ENCODE measurements at regions not wholly inside any gene's neighbourhood (a gene's known extent, or its start where the extent isn't known, plus 50 kb on each side); places are given as distances from the start of the nearest gene placed in this dataset.

DNA sequence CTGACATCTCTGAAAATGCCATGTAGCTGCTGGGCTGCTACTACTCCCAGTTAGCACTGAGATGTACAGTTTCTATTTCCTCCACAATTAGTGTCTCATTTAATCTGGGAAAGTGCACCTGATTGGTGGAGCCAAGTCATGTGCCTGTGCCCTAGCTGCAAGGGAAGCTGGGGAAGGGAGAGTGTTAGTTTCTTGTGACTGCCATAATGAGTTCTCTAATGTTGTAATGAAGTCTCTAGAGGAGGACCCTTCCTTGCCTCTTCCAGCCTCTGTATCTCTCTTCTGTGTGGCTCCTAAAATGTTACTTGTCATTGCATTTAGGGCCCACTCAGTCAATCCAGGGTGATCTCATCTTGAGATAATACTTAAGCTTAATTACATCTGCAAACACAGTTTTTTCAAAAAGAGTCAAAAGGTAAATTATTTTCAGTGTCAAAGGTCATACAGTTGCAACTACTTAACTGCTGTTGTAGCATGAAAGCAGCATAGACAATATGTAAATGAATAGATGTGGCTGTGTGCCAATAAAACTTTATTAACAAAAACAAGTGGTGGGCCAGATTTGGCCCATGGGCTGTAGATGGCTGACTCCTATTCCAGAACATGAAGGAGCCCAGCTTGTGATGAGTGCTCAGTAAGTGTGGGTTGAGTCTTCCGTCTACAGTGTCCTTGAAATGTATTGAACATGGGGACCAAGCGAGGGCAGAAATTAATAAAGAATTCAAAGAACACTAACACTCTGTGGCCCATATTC lies 137.2 kb upstream of the MAP1LC3B2 start:
- DNase-seq, result no peak
- Histone ChIP-seq H3K4me3 (no peak overlapping the region), H3K36me3 (no peaks in the 10 kb centered on the region), H3K27ac (no peak overlapping the region), H3K27me3 (no peaks in the 10 kb centered on the region), H3K9me3 (no peaks in the 10 kb centered on the region), H3K4me1 (no peaks in the 10 kb centered on the region)
- TF ChIP-seq CTCF (IDR thresholded peaks at IDR 0.05) (no peak), EP300 (IDR thresholded peaks at IDR 0.05; ENCODE audit: low read depth) (no peak), POLR2AphosphoS5 (IDR thresholded peaks at IDR 0.05) (no peak)
- in situ Hi-C loops (cut with MboI; ENCODE audit: low pct_ligation_motif_present in 1 of 4, low pct_unique_long_range_greater_than_20kb in 1 of 4, low sequenced_read_pairs in 3 of 4), result no loop called here
- intact Hi-C loops (cut with DNase I; ENCODE audit: low total_unique reads), result no loop called here
- 96 to 100% methylated on average over 1 to 2 of the region's 2 CpGs for WGBS, 2 donors (ENCODE audit: low coverage in 1 of 2)

- Histone ChIP-seq H3K9me3 (no peaks in the 10 kb centered on the region), H3K27me3 (no peaks in the 10 kb centered on the region), H3K4me1 (no peaks in the 10 kb centered on the region), H3K36me3 (no peaks in the 10 kb centered on the region), H3K4me3 (no peak overlapping the region), H3K27ac (peak overlapping the region in 2 of 4 donors; percentile 22 to 35)
- in situ Hi-C loops (cut with MboI; ENCODE audit: low pct_ligation_motif_present in 1 of 4, low pct_unique_long_range_greater_than_20kb in 1 of 4, low sequenced_read_pairs in 3 of 4) (no loop called here), intact Hi-C loops (cut with DNase I; ENCODE audit: low total_unique reads) (no loop called here)
- DNase-seq, result no peak
- TF ChIP-seq EP300 (IDR thresholded peaks at IDR 0.05; ENCODE audit: low read depth) (no peak), CTCF (IDR thresholded peaks at IDR 0.05) (no peak), POLR2AphosphoS5 (IDR thresholded peaks at IDR 0.05) (peak; percentile 65 to 85 (median 75)), POLR2A (IDR thresholded peaks at IDR 0.05) (no peak)
- 74% methylated on average over 2 to 4 of the region's 4 CpGs for WGBS, 2 donors (ENCODE audit: low coverage in 1 of 2)
Measured at GRCh38 chr12:116423094-116423493, 136.1 kb upstream of the MAP1LC3B2 start.

DNA sequence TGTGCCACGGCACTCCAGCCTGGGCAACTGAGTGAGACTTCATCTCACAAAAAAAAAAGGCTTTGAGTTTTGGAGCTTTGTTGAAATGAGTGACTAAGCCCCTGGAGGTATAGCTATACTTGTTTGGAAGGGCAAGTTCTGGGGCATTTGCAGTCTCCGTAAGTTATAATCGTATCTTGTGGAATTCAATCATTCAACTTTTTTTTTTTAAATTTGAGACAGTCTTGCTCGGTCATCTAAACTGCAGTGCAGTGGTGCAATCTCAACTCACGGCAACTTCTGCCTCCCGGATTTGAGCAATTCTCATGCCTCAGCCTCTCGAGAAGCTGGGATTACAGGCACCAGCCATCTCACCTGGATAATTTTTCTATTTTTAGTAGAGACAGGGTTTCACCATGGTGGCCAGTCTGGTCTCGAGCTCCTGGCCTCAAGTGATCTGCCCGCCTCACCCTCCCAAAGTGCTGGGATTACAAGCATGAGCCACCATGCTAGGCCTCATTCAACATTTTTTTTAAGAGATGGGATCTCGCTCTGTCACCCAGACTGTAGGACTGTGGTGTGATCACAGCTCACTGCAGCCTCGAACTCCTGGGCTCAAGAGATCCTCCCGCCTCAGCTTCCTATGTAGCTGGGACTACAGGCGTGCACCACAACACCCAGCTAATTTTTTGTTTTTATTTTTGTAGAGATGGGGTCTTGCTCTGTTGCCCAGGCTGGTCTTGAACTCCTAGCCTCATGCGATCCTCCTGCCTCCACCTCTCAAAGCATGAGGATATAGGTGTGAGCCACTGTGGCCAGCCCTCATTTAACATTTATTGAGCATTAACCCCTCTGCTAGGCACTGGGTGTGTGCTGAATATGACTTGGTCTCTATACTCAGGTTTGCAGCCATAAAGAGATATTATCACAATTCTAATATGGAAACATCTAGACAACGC lies 133.7 kb upstream of the MAP1LC3B2 start:
- in situ Hi-C loops (cut with MboI; ENCODE audit: low pct_ligation_motif_present in 1 of 4, low pct_unique_long_range_greater_than_20kb in 1 of 4, low sequenced_read_pairs in 3 of 4), result no loop called here
- intact Hi-C loops (cut with DNase I; ENCODE audit: low total_unique reads), result no loop called here
- 80 to 90% methylated on average over 7 to 15 of the region's 15 CpGs for WGBS, 2 donors (ENCODE audit: low coverage in 1 of 2)
- Histone ChIP-seq H3K4me3 (no peak overlapping the region), H3K36me3 (no peaks in the 10 kb centered on the region), H3K9me3 (no peaks in the 10 kb centered on the region), H3K27ac (peak overlapping the region in 1 of 4 donors; percentile 30), H3K4me1 (no peaks in the 10 kb centered on the region), H3K27me3 (no peaks in the 10 kb centered on the region)
- TF ChIP-seq CTCF (IDR thresholded peaks at IDR 0.05), result no peak
- TF ChIP-seq POLR2A (IDR thresholded peaks at IDR 0.05), result no peak
- no peak for TF ChIP-seq EP300 (IDR thresholded peaks at IDR 0.05; ENCODE audit: low read depth)
- TF ChIP-seq POLR2AphosphoS5 (IDR thresholded peaks at IDR 0.05), result no peak
- no peak for DNase-seq

- no peaks in the 10 kb centered on the region for H3K27me3 ChIP-seq
- H3K9me3 ChIP-seq, result no peaks in the 10 kb centered on the region
- TF ChIP-seq POLR2AphosphoS5 (IDR thresholded peaks at IDR 0.05) (peak in 2 of 3 donors; percentile 20 to 34), POLR2A (IDR thresholded peaks at IDR 0.05) (no peak)
- WGBS, 2 donors (ENCODE audit: low coverage in 1 of 2), result 81 to 82% methylated on average over 2 to 13 of the region's 13 CpGs
- peak; percentile 27 for DNase-seq
- intact Hi-C loops (cut with DNase I; ENCODE audit: low total_unique reads) (no loop called here), in situ Hi-C loops (cut with MboI; ENCODE audit: low pct_ligation_motif_present in 1 of 4, low pct_unique_long_range_greater_than_20kb in 1 of 4, low sequenced_read_pairs in 3 of 4) (no loop called here)
- no peaks in the 10 kb centered on the region for H3K36me3 ChIP-seq
- H3K4me3 ChIP-seq, result no peak overlapping the region
- H3K27ac ChIP-seq, result peak overlapping the region in 1 of 4 donors; percentile 30
- H3K4me1 ChIP-seq, result no peaks in the 10 kb centered on the region
Measured at GRCh38 chr12:116426391-116427136, 132.6 kb upstream of the MAP1LC3B2 start.
